Activated B cell treated with CpG ODN at 0.5 μM for 24 hours (primary cell): ENCODE measurements at regions not wholly inside any gene's neighbourhood (a gene's known extent, or its start where the extent isn't known, plus 50 kb on each side); places are given as distances from the start of the nearest gene placed in this dataset.
"Not testable (repeated sequence)": the region's sequence is repeated elsewhere in the genome, so short reads cannot be mapped to it uniquely, and the experiment has no call there.

Source experiments
- ATAC-seq: fragments of 200-7000 bp; cut with Tn5 transposase; one replicate; pipeline ENCODE4 v1.10.0; 2021; ENCODE audit warnings: low read depth, mild to moderate bottlenecking, moderate library complexity
- CTCF ChIA-PET: fragments of 350-600 bp; sonication (Branson Sonifier 250); formaldehyde crosslinking; loops from one replicate; lab custom pipeline; 2021; ENCODE audit warnings: antibody characterized with exemption; lab: Charles Lee
- POLR2A ChIA-PET: fragments of 350-600 bp; sonication (Branson Sonifier 250); formaldehyde crosslinking; loops from one replicate; lab custom pipeline; 2021; ENCODE audit warnings: antibody characterized with exemption; lab: Charles Lee
- DNase-seq: peaks from one replicate; pipeline ENCODE4 v3.0.0; 2022
- H3K27ac Mint-ChIP-seq: one replicate; pipeline ENCODE4 v1.8.0; 2020; ENCODE audit warnings: mixed read lengths
- H3K27me3 Mint-ChIP-seq: one replicate; pipeline ENCODE4 v1.8.0; 2021; ENCODE audit warnings: mixed read lengths
- H3K36me3 Mint-ChIP-seq: one replicate; pipeline ENCODE4 v1.8.0; 2021; ENCODE audit warnings: low read depth, mixed read lengths
- H3K4me1 Mint-ChIP-seq: one replicate; pipeline ENCODE4 v1.8.0; 2021; ENCODE audit warnings: mixed read lengths
- H3K4me3 Mint-ChIP-seq: one replicate; pipeline ENCODE4 v1.8.0; 2020; ENCODE audit warnings: mild to moderate bottlenecking, mixed read lengths
- H3K9me3 Mint-ChIP-seq: one replicate; pipeline ENCODE4 v1.8.0; 2020; ENCODE audit warnings: mixed read lengths
- CTCF ChIP-seq: fragments of 200-600 bp; IDR thresholded peaks from one replicate; pipeline ENCODE4 v1.8.0; 2022; ENCODE audit warnings: antibody characterized with exemption, mild to moderate bottlenecking
- intact Hi-C: fragments of 100-400 bp; cut with micrococcal nuclease; formaldehyde crosslinking; loops from one replicate; pipeline ENCODE4 v1.15.1; 2024

GRCh38 chr20:48031122-48031521 lies 245.8 kb upstream of the SULF2 start:
- Mint-ChIP-seq H3K36me3 (no peaks in the 10 kb centered on the region), H3K9me3 (peaks cover 4% of the 10 kb centered on the region), H3K4me3 (no peak overlapping the region), H3K27me3 (peaks cover 2% of the 10 kb centered on the region), H3K4me1 (peaks cover 4% of the 10 kb centered on the region), H3K27ac (no peak overlapping the region)
- ChIA-PET CTCF (no interaction called here), POLR2A (no interaction called here)
- ATAC-seq, result no peak
- intact Hi-C loops, result no loop called here
- DNase-seq, result no peak
- TF ChIP-seq CTCF, result no peak

DNA sequence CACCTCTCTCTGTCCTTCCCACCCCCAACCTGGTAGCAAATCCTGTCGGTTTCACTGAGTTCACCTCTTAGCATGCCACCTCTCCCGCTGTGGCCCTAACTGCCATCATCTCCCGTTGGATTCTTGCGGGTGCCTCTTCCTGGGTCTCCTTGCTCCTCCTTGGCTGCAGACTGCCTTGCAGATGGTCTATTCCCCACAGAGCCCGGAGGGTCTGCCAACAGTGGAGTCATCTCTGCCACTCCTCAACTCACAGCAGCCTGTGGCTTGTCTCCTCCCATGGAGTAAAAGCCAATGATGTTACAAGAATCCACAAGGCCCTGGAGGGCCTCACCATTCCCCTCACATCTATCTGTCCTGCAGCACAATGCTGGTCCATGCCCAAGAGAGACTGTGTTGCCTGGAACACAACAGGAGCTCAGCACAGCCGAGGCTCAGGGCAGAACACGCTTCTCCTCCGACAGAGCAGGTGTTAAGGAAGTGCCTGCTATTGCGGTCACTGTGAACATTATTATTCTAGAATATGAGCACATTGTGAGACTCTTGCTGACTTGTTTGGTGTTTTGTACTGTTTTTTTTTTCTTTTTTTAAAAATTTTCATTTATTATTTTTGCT lies 241.8 kb upstream of the SULF2 start:
- ATAC-seq, result no peak
- Mint-ChIP-seq H3K4me3 (no peak overlapping the region), H3K27ac (no peak overlapping the region), H3K9me3 (peaks cover 7% of the 10 kb centered on the region), H3K4me1 (peaks cover 4% of the 10 kb centered on the region), H3K27me3 (peaks cover 4% of the 10 kb centered on the region), H3K36me3 (no peaks in the 10 kb centered on the region)
- TF ChIP-seq CTCF, result no peak
- DNase-seq, result no peak
- intact Hi-C loops, result no loop called here
- CTCF ChIA-PET, result no interaction called here
- POLR2A ChIA-PET, result no interaction called here

GRCh38 chr20:48025661-48026060 lies 240.4 kb upstream of the SULF2 start:
- ChIA-PET CTCF (no interaction called here), POLR2A (interaction anchor here (0.6 kb wide), 1 partner anchor 212 kb away, joined by 3 read pairs; no protein-coding TSS in a partner anchor)
- ATAC-seq (no peak), DNase-seq (no peak)
- Mint-ChIP-seq H3K4me3 (no peak overlapping the region), H3K27me3 (peaks cover 7% of the 10 kb centered on the region), H3K27ac (no peak overlapping the region), H3K9me3 (peaks cover 7% of the 10 kb centered on the region), H3K4me1 (peaks cover 4% of the 10 kb centered on the region), H3K36me3 (no peaks in the 10 kb centered on the region)
- intact Hi-C loops, result no loop called here
- TF ChIP-seq CTCF, result no peak

DNA sequence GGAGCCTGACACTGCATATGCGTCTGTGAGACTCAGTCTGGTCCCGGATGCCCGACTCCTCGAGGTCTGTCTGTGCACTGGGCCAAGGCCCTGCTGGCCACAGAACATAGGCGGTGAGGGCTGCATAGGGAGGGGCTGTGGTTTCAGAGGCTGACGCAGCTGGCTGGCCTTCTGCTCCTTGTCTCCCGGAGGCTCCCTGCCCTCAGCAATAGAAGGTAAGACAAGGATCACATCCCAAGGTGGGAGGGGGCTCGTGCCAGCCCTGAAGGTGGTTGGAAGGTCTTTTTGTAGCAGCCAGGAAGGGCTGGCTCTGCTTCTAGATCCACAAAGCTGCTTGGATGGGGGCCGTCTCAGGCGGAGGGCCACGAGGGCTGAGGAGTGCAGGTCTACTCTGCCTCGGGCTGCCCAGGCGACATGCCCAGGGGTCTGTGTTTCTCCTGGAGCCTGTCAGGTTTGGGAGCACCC lies 239.8 kb upstream of the SULF2 start:
- Mint-ChIP-seq H3K36me3 (no peaks in the 10 kb centered on the region), H3K9me3 (peaks cover 7% of the 10 kb centered on the region), H3K27ac (no peak overlapping the region), H3K4me3 (no peak overlapping the region), H3K27me3 (peaks cover 9% of the 10 kb centered on the region), H3K4me1 (peaks cover 4% of the 10 kb centered on the region)
- ATAC-seq (no peak), DNase-seq (no peak)
- CTCF ChIA-PET, result no interaction called here
- intact Hi-C loops, result no loop called here
- no peak for TF ChIP-seq CTCF
- POLR2A ChIA-PET, result interaction anchor here (0.6 kb wide), 1 partner anchor 213 kb away, joined by 3 read pairs; no protein-coding TSS in a partner anchor

GRCh38 chr20:48024539-48024938 lies 239.3 kb upstream of the SULF2 start:
- intact Hi-C loops, result no loop called here
- ChIA-PET CTCF (no interaction called here), POLR2A (no interaction called here)
- no peak for TF ChIP-seq CTCF
- H3K4me3 Mint-ChIP-seq, result no peak overlapping the region
- no peaks in the 10 kb centered on the region for H3K36me3 Mint-ChIP-seq
- peaks cover 4% of the 10 kb centered on the region for H3K4me1 Mint-ChIP-seq
- DNase-seq, result no peak
- no peak for ATAC-seq
- no peak overlapping the region for H3K27ac Mint-ChIP-seq
- H3K9me3 Mint-ChIP-seq, result peaks cover 7% of the 10 kb centered on the region
- peaks cover 11% of the 10 kb centered on the region for H3K27me3 Mint-ChIP-seq

- DNase-seq, ATAC-seq, H3K36me3 Mint-ChIP-seq, H3K4me1 Mint-ChIP-seq, H3K27ac Mint-ChIP-seq, intact Hi-C loops, H3K4me3 Mint-ChIP-seq, POLR2A ChIA-PET, CTCF ChIA-PET: not testable (repeated sequence)
- Mint-ChIP-seq H3K9me3 (peaks cover 11% of the 10 kb centered on the region), H3K27me3 (peaks cover 21% of the 10 kb centered on the region)
Measured at GRCh38 chr20:48020696-48021095, 235.4 kb upstream of the SULF2 start.
